Type B pancreatic cell (in vitro differentiated cells): ENCODE measurements at regions not wholly inside any gene's neighbourhood (a gene's known extent, or its start where the extent isn't known, plus 50 kb on each side); places are given as distances from the start of the nearest gene placed in this dataset.

Experiments
- DNase-seq: peaks from one replicate; pipeline ENCODE4 v3.0.0; 2021; ENCODE audit warnings: mixed read lengths; ENCODE audit not compliant: unreplicated experiment; ENCODE audit errors: extremely low spot score
- H3K27ac Mint-ChIP-seq: 2 replicates; pipeline ENCODE4 v1.8.0; 2021; ENCODE audit warnings: mild to moderate bottlenecking, mixed read lengths
- H3K27me3 Mint-ChIP-seq: 2 replicates; pipeline ENCODE4 v1.8.0; 2021; ENCODE audit warnings: mixed read lengths
- H3K36me3 Mint-ChIP-seq: 2 replicates; pipeline ENCODE4 v1.8.0; 2021; ENCODE audit warnings: mixed read lengths
- H3K4me1 Mint-ChIP-seq: one replicate; pipeline ENCODE4 v1.8.0; 2021; ENCODE audit warnings: mixed read lengths; ENCODE audit not compliant: unreplicated experiment
- H3K4me3 Mint-ChIP-seq: 2 replicates; pipeline ENCODE4 v1.8.0; 2021; ENCODE audit warnings: mild to moderate bottlenecking, mixed read lengths
- H3K9me3 Mint-ChIP-seq: 2 replicates; pipeline ENCODE4 v1.8.0; 2021; ENCODE audit warnings: mixed read lengths
- CTCF ChIP-seq: fragments of 200-600 bp; sonication (generic); conservative IDR thresholded peaks from 2 replicates; pipeline ENCODE4 v1.5.0; 2021; ENCODE audit warnings: antibody characterized with exemption, mild to moderate bottlenecking

DNA sequence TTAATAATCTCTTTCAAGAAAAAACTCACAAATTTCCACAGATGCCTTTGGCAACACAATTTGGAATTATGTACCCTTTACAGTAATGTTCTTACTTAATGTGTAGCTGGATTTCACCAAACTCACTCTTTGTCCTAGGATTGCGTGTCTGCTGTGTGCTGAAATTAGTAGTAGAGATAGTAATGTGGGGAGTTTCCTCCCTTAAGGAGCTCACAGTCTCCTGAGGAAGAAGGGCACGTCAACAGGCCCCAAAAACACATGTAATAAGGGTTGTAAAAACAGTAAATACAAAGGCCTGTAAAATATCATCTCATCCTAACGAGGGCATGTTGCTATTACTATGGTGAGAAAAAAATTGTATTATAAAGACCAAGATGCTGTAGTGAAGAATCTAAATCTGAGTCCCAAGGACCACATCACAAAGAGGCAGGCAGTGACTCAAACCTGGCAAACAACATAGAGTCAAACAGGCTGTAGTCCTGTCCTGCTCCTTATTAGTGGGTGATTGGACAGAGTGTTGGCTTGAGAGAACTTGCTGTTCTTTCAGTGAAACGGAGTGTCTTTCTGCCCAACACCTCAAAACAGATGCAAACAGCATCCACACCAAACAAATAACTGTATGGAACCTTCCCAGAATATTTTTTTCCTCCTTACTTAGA, 83.2 kb upstream of the PAPPA start:
- Mint-ChIP-seq H3K36me3 (no peaks in the 10 kb centered on the region), H3K4me3 (no peak overlapping the region), H3K27me3 (peaks cover 6% of the 10 kb centered on the region), H3K4me1 (no peaks in the 10 kb centered on the region), H3K27ac (no peak overlapping the region), H3K9me3 (no peaks in the 10 kb centered on the region)
- TF ChIP-seq CTCF: no peak
- no peak for DNase-seq

GRCh38 chr9:116072046-116072445, 81.5 kb upstream of the PAPPA start:
- no peaks in the 10 kb centered on the region for H3K36me3 Mint-ChIP-seq
- no peaks in the 10 kb centered on the region for H3K9me3 Mint-ChIP-seq
- no peak overlapping the region for H3K4me3 Mint-ChIP-seq
- H3K27ac Mint-ChIP-seq: no peak overlapping the region
- H3K27me3 Mint-ChIP-seq: peaks cover 6% of the 10 kb centered on the region
- H3K4me1 Mint-ChIP-seq: no peaks in the 10 kb centered on the region
- no peak for DNase-seq
- no peak for TF ChIP-seq CTCF

GRCh38 chr9:116073826-116074225, 79.8 kb upstream of the PAPPA start:
- no peaks in the 10 kb centered on the region for H3K9me3 Mint-ChIP-seq
- H3K4me3 Mint-ChIP-seq: no peak overlapping the region
- no peak overlapping the region for H3K27ac Mint-ChIP-seq
- no peak for TF ChIP-seq CTCF
- no peaks in the 10 kb centered on the region for H3K4me1 Mint-ChIP-seq
- no peak for DNase-seq
- peaks cover 9% of the 10 kb centered on the region for H3K27me3 Mint-ChIP-seq
- no peaks in the 10 kb centered on the region for H3K36me3 Mint-ChIP-seq

DNA sequence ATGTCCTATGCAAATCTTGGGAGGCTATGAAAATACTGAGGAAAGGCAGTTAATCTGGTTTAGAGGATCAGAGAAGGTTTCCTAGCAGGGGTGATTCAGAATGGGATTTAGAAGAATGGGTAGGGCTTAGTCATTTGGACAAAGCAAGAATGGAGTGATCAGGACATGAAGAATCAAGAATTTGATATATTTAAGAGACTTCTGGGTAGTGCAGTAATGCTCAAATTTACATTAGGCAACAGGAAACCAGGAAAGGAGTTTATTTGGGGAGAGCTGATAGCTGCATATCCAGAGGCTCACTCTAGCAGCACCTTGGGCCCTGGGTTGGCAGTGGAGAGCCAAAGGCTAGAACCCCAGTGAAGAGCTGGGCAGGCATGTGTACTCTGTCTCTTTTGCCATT, 78.9 kb upstream of the PAPPA start:
- H3K4me1 Mint-ChIP-seq: no peaks in the 10 kb centered on the region
- no peak for DNase-seq
- H3K4me3 Mint-ChIP-seq: no peak overlapping the region

DNA sequence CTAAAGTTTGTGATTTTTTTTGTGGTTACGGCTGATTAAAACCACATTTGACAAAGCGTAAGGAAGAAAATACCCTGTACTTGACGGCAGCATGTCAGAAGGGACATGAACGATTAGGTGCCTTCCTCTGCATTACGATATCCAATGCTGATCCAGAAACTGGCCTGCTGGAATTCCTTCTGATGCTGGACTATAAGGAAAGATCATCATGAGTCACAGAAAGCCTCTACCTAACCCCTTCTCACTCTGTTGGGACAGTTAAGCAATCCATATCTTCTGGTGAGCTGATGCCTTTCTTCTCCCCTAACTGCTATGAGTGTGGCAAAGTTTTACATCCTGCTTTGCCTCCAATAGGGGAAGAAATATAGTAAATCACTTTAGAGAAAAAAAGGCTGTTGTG, 78.4 kb upstream of the PAPPA start:
- H3K4me1 Mint-ChIP-seq: no peaks in the 10 kb centered on the region
- DNase-seq: no peak
- H3K4me3 Mint-ChIP-seq: no peak overlapping the region
- TF ChIP-seq CTCF: no peak
- H3K27ac Mint-ChIP-seq: no peak overlapping the region
- peaks cover 8% of the 10 kb centered on the region for H3K27me3 Mint-ChIP-seq
- no peaks in the 10 kb centered on the region for H3K9me3 Mint-ChIP-seq
- H3K36me3 Mint-ChIP-seq: no peaks in the 10 kb centered on the region

More for the DNA sequence above, 78.9 kb upstream of the PAPPA start:
- TF ChIP-seq CTCF: no peak
- Mint-ChIP-seq H3K9me3 (no peaks in the 10 kb centered on the region), H3K27ac (no peak overlapping the region), H3K27me3 (peaks cover 9% of the 10 kb centered on the region), H3K36me3 (no peaks in the 10 kb centered on the region)

- Mint-ChIP-seq H3K27ac (no peak overlapping the region), H3K36me3 (no peaks in the 10 kb centered on the region), H3K9me3 (no peaks in the 10 kb centered on the region), H3K4me3 (no peak overlapping the region), H3K27me3 (peaks cover 6% of the 10 kb centered on the region), H3K4me1 (no peaks in the 10 kb centered on the region)
- no peak for TF ChIP-seq CTCF
- no peak for DNase-seq
Measured at GRCh38 chr9:116078640-116079039, 75.0 kb upstream of the PAPPA start.
